ENCODE measurements at regions not wholly inside any gene's neighbourhood (a gene's known extent, or its start where the extent isn't known, plus 50 kb on each side); places are given as distances from the start of the nearest gene placed in this dataset.
"Not testable (repeated sequence)": the region's sequence is repeated elsewhere in the genome, so short reads cannot be mapped to it uniquely, and the experiment has no call there.

- H3K4me1 ChIP-seq (ENCODE audit: control insufficient read depth in 2 of 2, insufficient read depth in 2 of 2, low read length in 2 of 2) = no peaks in the 10 kb centered on the region
- no peaks in the 10 kb centered on the region for H3K9me3 ChIP-seq (ENCODE audit: control insufficient read depth in 2 of 2, insufficient read depth in 1 of 2, low read length in 1 of 2)
- DNase-seq (ENCODE audit: low read depth in 6 of 9, low spot score in 9 of 9) = no peak
- no peaks in the 10 kb centered on the region for H3K27me3 ChIP-seq (ENCODE audit: control insufficient read depth in 2 of 2, insufficient read depth in 1 of 2, low read length in 1 of 2)
- no peaks in the 10 kb centered on the region for H3K36me3 ChIP-seq (ENCODE audit: control insufficient read depth in 2 of 2, insufficient read depth in 2 of 2, low read length in 1 of 2)
- H3K4me3 ChIP-seq (ENCODE audit: low read length in 2 of 2) = no peak overlapping the region
- WGBS = 94% methylated on average over 3 of the region's 3 CpGs
- no peak overlapping the region for H3K27ac ChIP-seq (ENCODE audit: low read depth in 1 of 2, low read length in 1 of 2)
Measured at GRCh38 chr13:43946281-43946680, 66.6 kb downstream of the LACC1 start.

- H3K9me3 ChIP-seq (ENCODE audit: control insufficient read depth in 2 of 2, insufficient read depth in 1 of 2, low read length in 1 of 2) = no peaks in the 10 kb centered on the region
- 96% methylated on average over 3 of the region's 3 CpGs for WGBS
- H3K27me3 ChIP-seq (ENCODE audit: control insufficient read depth in 2 of 2, insufficient read depth in 1 of 2, low read length in 1 of 2) = no peaks in the 10 kb centered on the region
- no peaks in the 10 kb centered on the region for H3K4me1 ChIP-seq (ENCODE audit: control insufficient read depth in 2 of 2, insufficient read depth in 2 of 2, low read length in 2 of 2)
- H3K27ac ChIP-seq (ENCODE audit: low read depth in 1 of 2, low read length in 1 of 2) = no peak overlapping the region
- no peak for DNase-seq (ENCODE audit: low read depth in 6 of 9, low spot score in 9 of 9)
- no peak overlapping the region for H3K4me3 ChIP-seq (ENCODE audit: low read length in 2 of 2)
- H3K36me3 ChIP-seq (ENCODE audit: control insufficient read depth in 2 of 2, insufficient read depth in 2 of 2, low read length in 1 of 2) = no peaks in the 10 kb centered on the region
Measured at GRCh38 chr13:43947897-43948458, 68.3 kb downstream of the LACC1 start.

GRCh38 chr13:43953370-43953769, 73.7 kb downstream of the LACC1 start:
- DNase-seq (ENCODE audit: low read depth in 6 of 9, low spot score in 9 of 9) = peak in 2 of 9 donors; percentile 9 to 11
- Histone ChIP-seq H3K9me3 (ENCODE audit: control insufficient read depth in 2 of 2, insufficient read depth in 1 of 2, low read length in 1 of 2) (no peaks in the 10 kb centered on the region), H3K27ac (ENCODE audit: low read depth in 1 of 2, low read length in 1 of 2) (peak overlapping the region in 1 of 2 donors; percentile 40), H3K27me3 (ENCODE audit: control insufficient read depth in 2 of 2, insufficient read depth in 1 of 2, low read length in 1 of 2) (no peaks in the 10 kb centered on the region), H3K4me1 (ENCODE audit: control insufficient read depth in 2 of 2, insufficient read depth in 2 of 2, low read length in 2 of 2) (no peaks in the 10 kb centered on the region), H3K4me3 (ENCODE audit: low read length in 2 of 2) (no peak overlapping the region), H3K36me3 (ENCODE audit: control insufficient read depth in 2 of 2, insufficient read depth in 2 of 2, low read length in 1 of 2) (no peaks in the 10 kb centered on the region)
- 89% methylated on average over 2 of the region's 2 CpGs for WGBS

GRCh38 chr13:43956975-43957374, 77.3 kb downstream of the LACC1 start:
- WGBS = 95% methylated on average over 1 of the region's 1 CpG
- H3K9me3 ChIP-seq (ENCODE audit: control insufficient read depth in 2 of 2, insufficient read depth in 1 of 2, low read length in 1 of 2); DNase-seq (ENCODE audit: low read depth in 6 of 9, low spot score in 9 of 9); H3K27ac ChIP-seq (ENCODE audit: low read depth in 1 of 2, low read length in 1 of 2); H3K27me3 ChIP-seq (ENCODE audit: control insufficient read depth in 2 of 2, insufficient read depth in 1 of 2, low read length in 1 of 2); H3K4me1 ChIP-seq (ENCODE audit: control insufficient read depth in 2 of 2, insufficient read depth in 2 of 2, low read length in 2 of 2); H3K36me3 ChIP-seq (ENCODE audit: control insufficient read depth in 2 of 2, insufficient read depth in 2 of 2, low read length in 1 of 2); H3K4me3 ChIP-seq (ENCODE audit: low read length in 2 of 2): not testable (repeated sequence)

GRCh38 chr13:43959291-43959690, 79.6 kb downstream of the LACC1 start:
- H3K9me3 ChIP-seq (ENCODE audit: control insufficient read depth in 2 of 2, insufficient read depth in 1 of 2, low read length in 1 of 2) = no peaks in the 10 kb centered on the region
- H3K36me3 ChIP-seq (ENCODE audit: control insufficient read depth in 2 of 2, insufficient read depth in 2 of 2, low read length in 1 of 2) = no peaks in the 10 kb centered on the region
- no peak for DNase-seq (ENCODE audit: low read depth in 6 of 9, low spot score in 9 of 9)
- no peak overlapping the region for H3K4me3 ChIP-seq (ENCODE audit: low read length in 2 of 2)
- H3K27ac ChIP-seq (ENCODE audit: low read depth in 1 of 2, low read length in 1 of 2) = no peak overlapping the region
- H3K4me1 ChIP-seq (ENCODE audit: control insufficient read depth in 2 of 2, insufficient read depth in 2 of 2, low read length in 2 of 2) = no peaks in the 10 kb centered on the region
- no peaks in the 10 kb centered on the region for H3K27me3 ChIP-seq (ENCODE audit: control insufficient read depth in 2 of 2, insufficient read depth in 1 of 2, low read length in 1 of 2)
- 95% methylated on average over 2 of the region's 2 CpGs for WGBS

GRCh38 chr13:43961909-43962308, 82.2 kb downstream of the LACC1 start:
- H3K4me1 ChIP-seq (ENCODE audit: control insufficient read depth in 2 of 2, insufficient read depth in 2 of 2, low read length in 2 of 2) = no peaks in the 10 kb centered on the region
- H3K4me3 ChIP-seq (ENCODE audit: low read length in 2 of 2) = no peak overlapping the region
- H3K27ac ChIP-seq (ENCODE audit: low read depth in 1 of 2, low read length in 1 of 2) = no peak overlapping the region
- WGBS = 97% methylated on average over 4 of the region's 4 CpGs
- H3K9me3 ChIP-seq (ENCODE audit: control insufficient read depth in 2 of 2, insufficient read depth in 1 of 2, low read length in 1 of 2) = no peaks in the 10 kb centered on the region
- H3K36me3 ChIP-seq (ENCODE audit: control insufficient read depth in 2 of 2, insufficient read depth in 2 of 2, low read length in 1 of 2) = no peaks in the 10 kb centered on the region
- H3K27me3 ChIP-seq (ENCODE audit: control insufficient read depth in 2 of 2, insufficient read depth in 1 of 2, low read length in 1 of 2) = no peaks in the 10 kb centered on the region
- no peak for DNase-seq (ENCODE audit: low read depth in 6 of 9, low spot score in 9 of 9)

GRCh38 chr13:43963726-43964125, 84.0 kb downstream of the LACC1 start:
- Histone ChIP-seq H3K4me1 (ENCODE audit: control insufficient read depth in 2 of 2, insufficient read depth in 2 of 2, low read length in 2 of 2) (no peaks in the 10 kb centered on the region), H3K36me3 (ENCODE audit: control insufficient read depth in 2 of 2, insufficient read depth in 2 of 2, low read length in 1 of 2) (no peaks in the 10 kb centered on the region), H3K27ac (ENCODE audit: low read depth in 1 of 2, low read length in 1 of 2) (no peak overlapping the region), H3K9me3 (ENCODE audit: control insufficient read depth in 2 of 2, insufficient read depth in 1 of 2, low read length in 1 of 2) (peaks cover 0 to 4% of the 10 kb centered on the region in 2 donors), H3K27me3 (ENCODE audit: control insufficient read depth in 2 of 2, insufficient read depth in 1 of 2, low read length in 1 of 2) (no peaks in the 10 kb centered on the region), H3K4me3 (ENCODE audit: low read length in 2 of 2) (no peak overlapping the region)
- no peak for DNase-seq (ENCODE audit: low read depth in 6 of 9, low spot score in 9 of 9)
- WGBS = 96% methylated on average over 4 of the region's 4 CpGs

- WGBS = 93% methylated on average over 2 of the region's 2 CpGs
- peaks cover 0 to 15% of the 10 kb centered on the region in 2 donors for H3K9me3 ChIP-seq (ENCODE audit: control insufficient read depth in 2 of 2, insufficient read depth in 1 of 2, low read length in 1 of 2)
- no peak for DNase-seq (ENCODE audit: low read depth in 6 of 9, low spot score in 9 of 9)
- H3K27ac ChIP-seq (ENCODE audit: low read depth in 1 of 2, low read length in 1 of 2) = no peak overlapping the region
- H3K27me3 ChIP-seq (ENCODE audit: control insufficient read depth in 2 of 2, insufficient read depth in 1 of 2, low read length in 1 of 2) = no peaks in the 10 kb centered on the region
- no peaks in the 10 kb centered on the region for H3K36me3 ChIP-seq (ENCODE audit: control insufficient read depth in 2 of 2, insufficient read depth in 2 of 2, low read length in 1 of 2)
- no peaks in the 10 kb centered on the region for H3K4me1 ChIP-seq (ENCODE audit: control insufficient read depth in 2 of 2, insufficient read depth in 2 of 2, low read length in 2 of 2)
- H3K4me3 ChIP-seq (ENCODE audit: low read length in 2 of 2) = no peak overlapping the region
Measured at GRCh38 chr13:43964698-43965458, 85.2 kb downstream of the LACC1 start.

- 96% methylated on average over 8 of the region's 8 CpGs for WGBS
- Histone ChIP-seq H3K27me3 (ENCODE audit: control insufficient read depth in 2 of 2, insufficient read depth in 1 of 2, low read length in 1 of 2) (no peaks in the 10 kb centered on the region), H3K9me3 (ENCODE audit: control insufficient read depth in 2 of 2, insufficient read depth in 1 of 2, low read length in 1 of 2) (peaks cover 0 to 21% of the 10 kb centered on the region in 2 donors)
Measured at GRCh38 chr13:43965459-43965845, 85.7 kb downstream of the LACC1 start.

More at GRCh38 chr13:43965459-43965845, 85.7 kb downstream of the LACC1 start:
- no peaks in the 10 kb centered on the region for H3K36me3 ChIP-seq (ENCODE audit: control insufficient read depth in 2 of 2, insufficient read depth in 2 of 2, low read length in 1 of 2)
- DNase-seq (ENCODE audit: low read depth in 6 of 9, low spot score in 9 of 9) = no peak
- no peak overlapping the region for H3K4me3 ChIP-seq (ENCODE audit: low read length in 2 of 2)
- H3K4me1 ChIP-seq (ENCODE audit: control insufficient read depth in 2 of 2, insufficient read depth in 2 of 2, low read length in 2 of 2) = no peaks in the 10 kb centered on the region
- no peak overlapping the region for H3K27ac ChIP-seq (ENCODE audit: low read depth in 1 of 2, low read length in 1 of 2)
